ENCODE measurements at regions not wholly inside any gene's neighbourhood (a gene's known extent, or its start where the extent isn't known, plus 50 kb on each side); places are given as distances from the start of the nearest gene placed in this dataset.

DNA sequence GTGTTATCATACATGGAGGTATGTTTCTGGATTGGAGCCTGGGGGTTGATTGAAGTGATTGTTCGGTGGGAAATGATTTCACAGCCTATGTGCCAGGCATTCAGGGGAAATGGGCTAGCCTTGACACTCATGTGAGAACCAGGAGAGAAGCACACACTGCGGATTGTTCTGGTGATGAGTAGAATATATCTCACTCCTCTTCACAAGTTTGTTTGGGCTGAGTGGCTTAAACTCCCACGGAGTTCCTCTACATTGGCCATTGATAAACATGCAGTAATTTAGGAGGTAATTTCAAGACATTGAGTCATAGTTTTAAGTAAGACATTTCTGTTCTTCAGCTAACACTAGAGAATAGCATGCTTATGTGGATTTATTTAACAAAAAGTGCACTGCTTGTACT is 498.9 kb upstream of the NETO1 start:
- Histone ChIP-seq H3K36me3 (no peaks in the 10 kb centered on the region), H3K27me3 (no peaks in the 10 kb centered on the region), H3K4me1 (no peaks in the 10 kb centered on the region), H3K27ac (no peak overlapping the region), H3K4me3 (no peak overlapping the region), H3K9me3 (no peaks in the 10 kb centered on the region)
- no peak for DNase-seq (ENCODE audit: extremely low spot score in 2 of 2)
- intact Hi-C loops (cut with DNase I), result no loop called here
- no peak for TF ChIP-seq POLR2A (IDR thresholded peaks at IDR 0.05)
- TF ChIP-seq, protein P1, sequence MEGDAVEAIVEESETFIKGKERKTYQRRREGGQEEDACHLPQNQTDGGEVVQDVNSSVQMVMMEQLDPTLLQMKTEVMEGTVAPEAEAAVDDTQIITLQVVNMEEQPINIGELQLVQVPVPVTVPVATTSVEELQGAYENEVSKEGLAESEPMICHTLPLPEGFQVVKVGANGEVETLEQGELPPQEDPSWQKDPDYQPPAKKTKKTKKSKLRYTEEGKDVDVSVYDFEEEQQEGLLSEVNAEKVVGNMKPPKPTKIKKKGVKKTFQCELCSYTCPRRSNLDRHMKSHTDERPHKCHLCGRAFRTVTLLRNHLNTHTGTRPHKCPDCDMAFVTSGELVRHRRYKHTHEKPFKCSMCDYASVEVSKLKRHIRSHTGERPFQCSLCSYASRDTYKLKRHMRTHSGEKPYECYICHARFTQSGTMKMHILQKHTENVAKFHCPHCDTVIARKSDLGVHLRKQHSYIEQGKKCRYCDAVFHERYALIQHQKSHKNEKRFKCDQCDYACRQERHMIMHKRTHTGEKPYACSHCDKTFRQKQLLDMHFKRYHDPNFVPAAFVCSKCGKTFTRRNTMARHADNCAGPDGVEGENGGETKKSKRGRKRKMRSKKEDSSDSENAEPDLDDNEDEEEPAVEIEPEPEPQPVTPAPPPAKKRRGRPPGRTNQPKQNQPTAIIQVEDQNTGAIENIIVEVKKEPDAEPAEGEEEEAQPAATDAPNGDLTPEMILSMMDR (IDR thresholded peaks at IDR 0.05), result no peak
- TF ChIP-seq POLR2AphosphoS5 (IDR thresholded peaks at IDR 0.05; ENCODE audit: insufficient read depth in 1 of 2, low read depth in 1 of 2), result no peak

DNA sequence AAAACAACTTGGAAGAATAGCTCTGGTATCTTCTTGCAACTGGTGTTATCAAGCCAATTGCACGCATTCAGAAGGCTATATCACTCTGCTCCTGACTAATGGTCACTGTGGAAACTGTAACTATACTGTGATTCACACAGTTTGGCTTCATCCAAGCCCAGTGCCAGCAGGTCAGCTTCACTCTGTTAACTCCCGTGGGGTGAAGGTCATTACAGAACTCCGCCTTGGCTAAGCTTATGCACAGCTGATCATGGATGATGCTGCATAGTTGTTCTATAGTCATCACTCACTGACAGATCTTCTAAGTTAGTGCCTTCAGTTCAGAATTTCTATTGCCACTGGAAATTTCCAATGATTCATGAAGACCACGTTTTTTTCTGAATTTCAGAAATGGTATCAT is 497.2 kb upstream of the NETO1 start:
- no peak for DNase-seq (ENCODE audit: extremely low spot score in 2 of 2)
- H3K4me3 ChIP-seq, result no peak overlapping the region
- no peaks in the 10 kb centered on the region for H3K4me1 ChIP-seq
- H3K36me3 ChIP-seq, result no peaks in the 10 kb centered on the region
- TF ChIP-seq, protein P1 (IDR thresholded peaks at IDR 0.05), result no peak
- TF ChIP-seq POLR2A (IDR thresholded peaks at IDR 0.05), result no peak
- TF ChIP-seq POLR2AphosphoS5 (IDR thresholded peaks at IDR 0.05; ENCODE audit: insufficient read depth in 1 of 2, low read depth in 1 of 2), result no peak
- intact Hi-C loops (cut with DNase I), result no loop called here
- no peaks in the 10 kb centered on the region for H3K27me3 ChIP-seq
- H3K9me3 ChIP-seq, result no peaks in the 10 kb centered on the region
- H3K27ac ChIP-seq, result no peak overlapping the region

GRCh38 chr18:73355121-73355520 is 487.3 kb upstream of the NETO1 start:
- Histone ChIP-seq H3K27me3 (no peaks in the 10 kb centered on the region), H3K4me1 (no peaks in the 10 kb centered on the region), H3K9me3 (no peaks in the 10 kb centered on the region), H3K36me3 (no peaks in the 10 kb centered on the region), H3K27ac (no peak overlapping the region), H3K4me3 (no peak overlapping the region)
- no peak for DNase-seq (ENCODE audit: extremely low spot score in 2 of 2)
- intact Hi-C loops (cut with DNase I), result no loop called here
- TF ChIP-seq POLR2A (IDR thresholded peaks at IDR 0.05) (no peak), POLR2AphosphoS5 (IDR thresholded peaks at IDR 0.05; ENCODE audit: insufficient read depth in 1 of 2, low read depth in 1 of 2) (no peak)
- TF ChIP-seq, protein P1 (IDR thresholded peaks at IDR 0.05), result no peak

- intact Hi-C loops (cut with DNase I), result no loop called here
- DNase-seq (ENCODE audit: extremely low spot score in 2 of 2), result no peak
- Histone ChIP-seq H3K36me3 (no peaks in the 10 kb centered on the region), H3K27me3 (no peaks in the 10 kb centered on the region), H3K27ac (no peak overlapping the region), H3K9me3 (no peaks in the 10 kb centered on the region), H3K4me3 (no peak overlapping the region), H3K4me1 (no peaks in the 10 kb centered on the region)
- TF ChIP-seq POLR2A (IDR thresholded peaks at IDR 0.05) (no peak), POLR2AphosphoS5 (IDR thresholded peaks at IDR 0.05; ENCODE audit: insufficient read depth in 1 of 2, low read depth in 1 of 2) (no peak)
- TF ChIP-seq, protein P1 (IDR thresholded peaks at IDR 0.05), result no peak
Observed at GRCh38 chr18:73352546-73352945, 484.8 kb upstream of the NETO1 start.

- TF ChIP-seq POLR2A (IDR thresholded peaks at IDR 0.05), result no peak
- no peak for TF ChIP-seq POLR2AphosphoS5 (IDR thresholded peaks at IDR 0.05; ENCODE audit: insufficient read depth in 1 of 2, low read depth in 1 of 2)
- TF ChIP-seq, protein P1 (IDR thresholded peaks at IDR 0.05), result no peak
- no peak for DNase-seq (ENCODE audit: extremely low spot score in 2 of 2)
- Histone ChIP-seq H3K27me3 (no peaks in the 10 kb centered on the region), H3K4me3 (no peak overlapping the region), H3K4me1 (no peaks in the 10 kb centered on the region), H3K36me3 (no peaks in the 10 kb centered on the region), H3K27ac (no peak overlapping the region), H3K9me3 (no peaks in the 10 kb centered on the region)
- intact Hi-C loops (cut with DNase I), result no loop called here
Observed at GRCh38 chr18:73340135-73340977, 472.6 kb upstream of the NETO1 start.

Data from vagina (tissue), 2 donors.